Skeletal muscle cell (primary cell): ENCODE measurements at regions not wholly inside any gene's neighbourhood (a gene's known extent, or its start where the extent isn't known, plus 50 kb on each side); places are given as distances from the start of the nearest gene placed in this dataset.
A peak's percentile ranks its signal among the peaks of the same experiment; 100 is the strongest.

Experiments used
- DNase-seq: peaks from one replicate; pipeline ENCODE4 v3.0.0-alpha.2; 2010; ENCODE audit warnings: low read depth
- H3K4me3 ChIP-seq: 2 replicates; pipeline ENCODE4 v1.5.1; 2011; ENCODE audit warnings: low read depth, mild to moderate bottlenecking, control low read depth, low read length, moderate library complexity

DNA sequence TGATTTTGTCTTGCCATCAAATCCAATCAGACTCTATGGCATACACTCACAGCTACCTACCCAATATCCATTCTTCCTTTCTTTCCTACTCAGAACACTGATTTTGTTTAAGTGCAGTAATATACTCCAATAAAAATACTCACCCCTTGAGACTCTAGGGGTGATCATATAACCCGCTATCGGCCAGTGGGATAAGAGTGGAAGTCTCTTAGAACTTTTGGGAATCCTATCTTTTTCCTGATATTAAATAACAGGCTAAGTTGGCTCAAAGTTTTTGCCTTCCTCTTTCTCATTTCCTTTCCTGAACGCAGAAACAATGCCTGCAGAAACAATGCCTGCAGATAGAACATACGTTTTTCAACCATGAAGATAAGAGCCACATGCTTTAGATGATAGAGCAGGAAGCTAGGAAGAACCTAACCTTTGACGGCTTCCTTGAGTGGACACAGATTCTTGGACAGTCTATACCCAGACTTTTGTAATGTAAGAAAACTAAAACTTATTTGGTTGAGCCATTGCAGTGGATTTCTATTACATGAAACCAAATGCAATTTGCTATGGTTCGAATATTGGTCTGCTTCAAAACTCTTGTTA, 373.8 kb downstream of the STIM2 start:
- no peak overlapping the region for H3K4me3 ChIP-seq
- no peak for DNase-seq

DNA sequence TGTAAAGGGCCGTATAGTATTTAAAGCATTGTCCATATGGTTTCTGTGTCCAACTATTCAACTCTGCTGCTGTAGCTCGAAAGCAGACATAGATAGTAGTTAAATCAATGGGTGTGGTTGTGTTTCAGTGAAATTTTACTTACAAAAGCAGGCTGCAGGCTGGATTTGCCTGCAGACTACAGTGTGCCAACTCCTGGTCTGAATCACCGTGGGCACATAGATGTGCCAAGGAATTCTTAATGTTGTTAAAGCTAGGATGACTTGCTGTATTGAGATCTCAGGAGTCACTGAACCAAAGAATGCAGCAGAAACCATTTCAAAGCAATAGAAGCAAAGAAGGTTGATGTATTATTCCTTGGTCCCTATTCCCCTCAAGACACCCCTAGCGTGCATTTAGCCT, 379.0 kb downstream of the STIM2 start:
- DNase-seq, result no peak
- H3K4me3 ChIP-seq, result no peak overlapping the region

DNA sequence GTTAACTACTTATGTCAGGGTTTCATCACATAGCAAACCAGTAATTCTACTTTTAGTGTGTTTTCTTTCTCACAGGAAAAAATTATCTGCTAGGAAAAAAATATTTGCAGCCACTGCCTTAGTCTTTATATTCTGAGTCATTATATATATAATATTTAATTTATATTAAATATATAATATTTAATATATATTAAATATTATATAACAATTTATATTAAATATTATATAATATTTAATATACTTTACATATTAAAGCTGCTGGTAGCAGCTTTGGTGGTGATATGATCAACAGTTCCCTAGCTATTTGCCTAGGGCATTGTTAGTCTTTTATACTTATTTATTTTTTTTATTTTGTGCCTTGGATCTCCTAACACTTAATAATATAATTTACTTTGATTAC, 381.6 kb downstream of the STIM2 start:
- no peak overlapping the region for H3K4me3 ChIP-seq
- no peak for DNase-seq

DNA sequence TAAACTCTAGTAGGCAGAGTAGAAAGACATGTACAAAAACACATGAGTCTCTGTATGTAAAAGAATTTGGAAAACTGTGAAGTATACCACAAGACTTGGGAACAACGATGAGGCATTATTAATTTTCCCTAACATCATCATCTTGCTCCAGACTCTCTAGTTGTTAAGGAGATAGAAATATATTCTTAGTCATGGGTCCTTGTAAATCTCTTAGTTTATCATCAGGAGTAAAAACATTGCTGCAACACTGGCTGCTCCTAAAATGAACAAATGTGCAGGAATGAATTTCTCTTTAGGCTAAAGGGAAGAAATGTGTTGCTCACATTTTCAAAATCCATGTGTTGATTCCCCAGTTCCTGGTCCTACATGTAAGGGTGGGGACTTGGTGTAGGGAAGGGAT, 384.6 kb downstream of the STIM2 start:
- H3K4me3 ChIP-seq, result no peak overlapping the region
- no peak for DNase-seq

DNA sequence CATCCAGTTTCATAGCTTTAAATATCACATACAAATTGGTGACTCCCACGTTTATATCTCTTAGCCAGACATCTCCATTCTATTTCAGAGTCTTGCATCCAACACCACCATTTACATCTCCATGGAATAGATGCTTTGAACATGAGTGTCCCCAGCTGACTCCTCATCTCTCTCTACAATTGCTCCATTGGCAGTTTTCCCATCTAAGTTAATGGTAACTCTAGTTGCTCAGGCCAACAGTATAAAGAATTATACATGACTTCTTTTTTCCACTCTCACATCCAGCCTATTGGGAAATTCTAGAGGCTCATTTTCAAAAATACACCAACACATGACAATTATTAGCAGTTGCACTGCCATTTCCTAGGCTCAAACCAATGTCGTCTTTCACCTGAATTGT, 388.2 kb downstream of the STIM2 start:
- peak; percentile 65 for DNase-seq

DNA sequence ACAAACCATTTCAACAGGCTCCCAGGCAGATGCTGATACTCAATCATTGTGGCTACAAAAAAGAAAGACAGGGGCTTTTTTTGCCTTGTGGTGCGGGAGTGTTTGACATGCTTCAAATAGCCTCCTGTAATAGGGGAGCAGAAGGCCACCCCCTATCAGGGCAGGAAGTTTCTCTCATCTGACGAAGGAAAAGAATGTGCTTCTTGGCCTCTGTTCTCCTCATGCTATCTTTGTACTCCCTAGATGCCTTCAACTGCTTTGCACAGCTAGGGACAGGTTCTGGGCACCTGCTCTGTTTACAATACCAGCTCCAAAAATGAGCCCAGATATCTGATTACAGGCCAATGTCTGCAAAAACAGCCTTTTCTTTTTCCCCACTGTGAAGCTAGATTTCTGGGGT, 391.1 kb downstream of the STIM2 start:
- no peak for DNase-seq
- H3K4me3 ChIP-seq, result no peak overlapping the region

More for the DNA sequence above, 388.2 kb downstream of the STIM2 start:
- no peak overlapping the region for H3K4me3 ChIP-seq

DNA sequence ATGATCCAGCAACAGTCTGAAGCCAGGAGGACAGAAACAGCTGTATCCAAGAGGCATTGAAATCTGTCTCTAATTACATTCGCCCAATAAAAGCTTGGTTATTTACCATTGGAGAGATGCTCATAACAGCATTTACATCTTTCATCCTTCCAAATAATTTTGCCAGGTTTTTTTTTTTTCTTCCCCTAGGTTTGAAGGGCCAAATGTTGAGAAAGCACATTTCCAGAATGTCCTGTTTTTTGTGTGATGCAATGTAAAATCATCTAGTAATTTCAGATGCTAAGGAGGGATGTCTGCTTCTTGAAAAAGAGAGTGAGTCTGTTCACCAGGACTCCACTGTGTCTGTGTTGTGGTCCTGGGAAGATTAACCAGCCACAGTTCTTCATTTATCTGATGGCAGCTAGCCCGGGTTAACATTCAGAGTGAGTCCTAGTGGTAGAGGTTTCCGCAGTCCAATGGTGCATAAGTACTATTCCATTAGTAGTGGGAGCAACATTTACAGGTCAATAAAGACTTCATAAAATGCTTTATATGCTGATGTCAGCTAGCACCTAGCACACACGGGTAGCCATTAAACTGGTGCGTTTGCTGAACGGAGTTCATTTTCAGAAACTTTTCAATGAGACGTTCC, 406.8 kb downstream of the STIM2 start:
- H3K4me3 ChIP-seq, result no peak overlapping the region
- DNase-seq, result no peak

DNA sequence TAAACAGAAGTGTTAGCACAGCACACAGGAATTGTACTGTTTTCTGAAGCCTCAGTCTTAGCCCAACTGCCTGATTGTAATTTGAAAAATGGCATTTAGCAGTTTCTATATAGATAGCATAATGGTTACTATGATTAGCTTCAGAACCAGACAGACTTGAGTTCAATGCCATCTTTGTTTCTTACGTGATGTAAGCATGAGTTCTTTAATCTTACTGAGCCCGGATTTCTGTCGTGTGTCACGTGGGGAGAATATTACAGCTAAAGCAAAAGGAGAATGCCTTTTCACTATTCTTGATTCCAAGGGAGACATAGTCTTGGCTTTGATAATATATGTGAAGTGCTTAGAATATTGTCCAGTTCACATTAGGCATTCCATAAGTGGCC, 407.3 kb downstream of the STIM2 start:
- H3K4me3 ChIP-seq, result no peak overlapping the region
- no peak for DNase-seq

DNA sequence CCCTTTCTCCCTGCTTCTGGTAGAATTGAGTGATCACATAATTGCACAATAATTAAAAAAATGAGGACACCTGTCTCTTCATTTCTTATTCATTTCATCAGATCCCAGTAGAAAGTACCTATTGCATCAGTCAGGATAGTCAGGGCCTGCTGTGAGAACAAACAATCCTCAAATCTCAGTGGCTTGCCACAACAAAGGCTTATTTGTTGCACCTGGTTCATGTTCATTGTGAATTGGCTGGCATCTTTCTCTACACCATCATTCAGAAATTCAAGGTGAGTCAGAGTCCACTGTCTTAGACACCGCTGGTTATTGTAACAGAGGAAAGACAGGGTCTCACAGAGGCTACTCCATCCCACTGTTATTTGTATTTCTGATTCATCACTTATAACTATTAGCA, 409.8 kb downstream of the STIM2 start:
- H3K4me3 ChIP-seq, result no peak overlapping the region
- no peak for DNase-seq

DNA sequence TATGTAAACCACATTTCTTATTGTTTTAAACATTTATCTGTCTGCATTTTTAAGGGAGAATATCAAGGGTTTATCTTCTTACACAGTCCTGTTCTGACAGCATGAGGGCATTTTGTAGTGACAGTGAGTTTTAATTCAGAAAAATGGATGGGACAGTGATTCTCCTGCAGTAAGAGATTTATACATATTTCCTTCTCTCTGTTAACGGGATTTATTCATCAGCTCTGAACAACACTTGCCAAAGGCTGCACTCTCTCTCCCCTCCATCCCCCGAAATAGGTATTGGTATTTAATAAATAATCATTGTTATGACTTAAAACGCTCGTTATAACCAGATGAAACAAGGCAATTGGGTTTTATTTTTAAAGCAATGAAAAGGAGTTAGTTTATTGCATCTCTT, 410.9 kb downstream of the STIM2 start:
- DNase-seq, result no peak
- no peak overlapping the region for H3K4me3 ChIP-seq

DNA sequence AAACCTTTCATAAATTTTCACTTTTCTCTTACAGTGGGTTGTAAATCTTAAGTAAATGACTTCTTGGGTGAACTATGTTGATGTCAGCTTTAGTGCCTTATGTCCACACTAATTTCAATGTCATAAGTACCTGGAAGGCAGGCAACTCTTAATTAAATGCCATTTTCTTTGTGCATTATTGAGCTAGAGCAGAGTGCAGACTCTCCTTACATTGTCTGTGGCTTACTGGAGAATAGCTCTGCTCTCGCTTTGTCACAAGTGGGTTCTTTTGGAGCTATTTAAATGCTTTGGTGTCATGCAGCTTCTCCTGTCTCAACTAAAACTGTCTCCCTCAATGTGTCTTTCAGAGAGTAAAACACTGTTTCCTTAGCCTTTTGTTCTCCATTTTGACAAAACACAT, 411.6 kb downstream of the STIM2 start:
- DNase-seq, result no peak

DNA sequence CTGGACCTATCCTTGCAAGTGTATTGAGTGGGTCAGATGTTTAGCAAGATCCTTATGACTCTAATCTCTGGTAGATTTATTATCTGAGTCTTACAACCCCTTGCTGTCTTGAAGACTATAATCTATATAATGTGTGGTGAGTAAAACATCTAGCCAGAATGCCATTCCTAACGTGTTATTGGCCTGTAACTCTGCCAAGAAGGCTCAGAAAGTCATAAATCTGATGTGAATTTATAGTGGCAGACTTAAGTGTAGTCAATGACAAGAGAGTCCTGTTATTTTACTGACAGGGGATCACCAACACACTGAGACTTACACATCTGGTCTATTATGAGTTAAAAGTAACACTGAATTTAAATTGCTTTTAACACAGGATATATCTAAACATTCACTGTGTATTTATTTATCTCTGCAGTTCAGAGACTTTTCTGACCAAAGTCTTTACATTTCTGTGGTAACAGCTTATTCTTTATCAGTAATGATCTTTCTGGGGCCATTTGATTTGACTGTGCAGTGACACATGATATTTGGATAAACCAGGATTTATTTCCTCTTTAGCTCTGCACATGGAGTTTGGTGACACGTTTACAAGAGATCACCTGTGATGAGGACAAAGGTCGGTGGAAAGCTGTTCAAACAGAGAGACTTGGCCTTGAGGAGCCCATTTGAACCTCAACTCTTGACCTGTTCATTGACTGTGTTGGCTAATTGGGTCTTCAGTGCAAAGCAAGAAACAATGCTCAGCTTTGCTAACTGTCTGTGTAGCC, 415.8 kb downstream of the STIM2 start:
- DNase-seq, result no peak

More for the DNA sequence above, 411.6 kb downstream of the STIM2 start:
- H3K4me3 ChIP-seq, result no peak overlapping the region

DNA sequence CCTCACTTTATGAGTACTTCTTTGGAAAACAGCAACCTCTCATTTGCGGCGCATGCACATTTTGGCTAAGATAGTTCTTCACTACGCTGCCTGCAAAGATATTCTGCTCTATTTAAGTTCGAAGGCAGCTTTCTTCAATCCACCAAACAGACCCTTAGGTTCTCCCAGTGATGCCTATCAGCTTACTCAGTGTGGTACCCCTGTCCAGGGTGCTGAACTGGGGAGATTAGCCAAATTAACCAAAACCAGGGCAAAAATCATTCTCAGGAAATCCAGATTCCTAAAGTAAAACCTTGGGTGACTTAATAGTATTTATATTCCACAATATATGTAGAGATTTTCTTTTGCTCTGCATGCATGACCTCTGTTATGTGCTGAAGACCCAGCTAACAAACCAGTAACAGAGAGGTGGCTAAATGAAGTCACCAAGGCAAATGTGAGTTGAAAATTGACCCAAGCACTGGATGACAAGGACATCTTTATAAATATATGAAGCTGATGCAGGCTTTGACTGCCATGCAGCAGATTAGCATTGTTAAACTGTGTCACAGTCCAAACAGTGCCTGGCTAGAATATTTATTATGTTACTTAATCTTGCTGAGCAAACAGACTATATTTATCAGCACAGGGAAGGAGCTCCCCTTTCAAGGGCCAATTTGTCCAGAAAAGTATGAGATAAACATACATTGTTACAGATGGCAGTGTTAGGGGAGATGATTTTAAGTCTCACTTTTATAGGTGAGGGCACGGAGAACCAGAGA, 418.2 kb downstream of the STIM2 start:
- no peak for DNase-seq

More for the DNA sequence above, 415.8 kb downstream of the STIM2 start:
- H3K4me3 ChIP-seq, result no peak overlapping the region

DNA sequence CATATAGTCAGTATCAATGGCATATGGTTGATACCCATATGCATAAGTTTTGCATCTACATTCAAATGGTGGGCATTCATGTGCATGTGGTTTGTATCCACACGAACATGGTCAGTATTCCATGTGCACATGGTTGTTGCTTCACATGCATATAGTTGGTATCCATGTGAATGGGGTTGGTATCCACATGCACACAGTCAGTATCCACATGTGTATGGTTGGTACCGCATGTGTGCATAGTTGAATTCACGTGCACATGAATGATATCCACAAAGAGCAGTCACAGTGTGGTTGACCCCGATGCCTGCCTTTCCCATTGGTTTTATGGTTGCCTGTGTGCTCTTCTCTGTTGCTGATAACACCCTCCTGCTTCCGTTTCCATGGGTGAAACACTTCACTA, 427.9 kb downstream of the STIM2 start:
- no peak for DNase-seq
- no peak overlapping the region for H3K4me3 ChIP-seq

More for the DNA sequence above, 418.2 kb downstream of the STIM2 start:
- no peak overlapping the region for H3K4me3 ChIP-seq

DNA sequence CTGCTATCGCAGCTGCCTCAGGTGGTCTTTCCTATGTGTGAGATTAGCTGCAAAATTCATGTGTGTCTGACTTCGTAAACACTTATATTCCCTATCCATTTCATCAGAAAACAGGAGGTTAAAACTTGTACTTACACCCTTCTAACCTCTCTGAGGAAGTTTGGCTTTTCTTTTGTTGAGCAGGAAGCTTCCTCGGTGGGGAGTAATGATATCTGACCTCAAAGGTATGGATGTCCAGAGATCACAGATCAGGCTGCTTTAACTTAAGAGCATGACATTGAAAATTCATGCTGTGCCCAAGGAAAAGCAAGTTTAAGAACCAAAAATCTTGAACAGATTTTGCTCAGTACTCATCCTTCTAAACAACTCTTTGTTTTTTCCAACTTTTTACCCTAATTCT, 429.1 kb downstream of the STIM2 start:
- no peak overlapping the region for H3K4me3 ChIP-seq
- no peak for DNase-seq

DNA sequence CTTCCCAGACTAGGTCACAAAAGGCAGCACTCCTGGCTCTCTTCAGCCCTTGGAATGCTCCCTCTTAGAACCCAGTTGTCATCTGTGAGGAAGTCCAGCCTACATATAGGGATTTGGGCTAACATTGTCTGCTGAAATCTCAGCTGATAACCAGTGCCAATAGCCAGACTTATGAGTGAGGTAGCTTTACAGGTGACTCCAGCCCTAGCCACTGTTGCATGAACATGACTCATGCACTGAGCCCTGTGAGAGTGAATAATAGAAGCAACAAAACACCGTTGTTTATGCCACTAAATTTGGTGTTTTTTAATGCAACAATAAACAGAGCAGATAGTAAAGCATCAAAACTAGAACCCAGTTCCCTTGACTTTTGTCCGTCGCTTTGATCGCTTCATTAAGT, 433.2 kb downstream of the STIM2 start:
- no peak overlapping the region for H3K4me3 ChIP-seq
- DNase-seq, result no peak

DNA sequence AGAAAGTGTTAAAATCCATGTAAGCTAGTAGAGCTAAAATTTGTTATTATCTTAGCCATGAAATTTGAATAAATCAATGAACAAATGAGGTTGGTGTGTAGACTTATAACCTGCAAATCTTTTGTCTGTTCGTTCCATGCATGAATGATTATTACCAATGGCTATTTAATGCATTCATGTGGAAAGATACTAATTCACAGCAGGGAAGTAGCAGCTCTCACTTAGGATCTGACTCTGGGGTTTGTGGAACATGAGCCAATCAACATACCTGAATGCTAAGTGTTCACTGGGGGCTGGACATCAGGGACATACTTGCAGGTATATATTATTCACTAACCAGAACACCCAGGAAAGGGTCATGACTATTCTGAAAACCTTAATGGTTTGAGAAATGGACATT, 444.1 kb downstream of the STIM2 start:
- H3K4me3 ChIP-seq, result no peak overlapping the region
- no peak for DNase-seq

DNA sequence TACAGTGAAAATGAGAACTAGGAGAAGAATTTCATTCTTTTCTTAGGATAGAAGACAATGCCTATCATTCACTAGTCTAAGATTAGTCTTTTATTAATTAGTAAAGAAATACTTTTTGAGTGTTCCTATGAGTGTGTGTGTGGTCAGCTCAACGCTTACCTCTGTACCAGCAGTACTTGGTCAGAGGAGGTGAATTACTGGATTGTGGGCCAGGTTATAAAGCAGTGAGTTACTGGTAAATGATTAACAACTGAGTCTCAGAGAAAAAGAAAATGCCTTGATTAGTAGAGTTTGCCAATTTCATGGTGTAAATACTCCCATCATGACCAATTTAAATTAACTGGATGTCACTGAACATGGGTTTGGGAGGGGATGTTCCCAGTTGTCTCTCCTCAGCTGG, 444.6 kb downstream of the STIM2 start:
- DNase-seq, result no peak
- H3K4me3 ChIP-seq, result no peak overlapping the region

DNA sequence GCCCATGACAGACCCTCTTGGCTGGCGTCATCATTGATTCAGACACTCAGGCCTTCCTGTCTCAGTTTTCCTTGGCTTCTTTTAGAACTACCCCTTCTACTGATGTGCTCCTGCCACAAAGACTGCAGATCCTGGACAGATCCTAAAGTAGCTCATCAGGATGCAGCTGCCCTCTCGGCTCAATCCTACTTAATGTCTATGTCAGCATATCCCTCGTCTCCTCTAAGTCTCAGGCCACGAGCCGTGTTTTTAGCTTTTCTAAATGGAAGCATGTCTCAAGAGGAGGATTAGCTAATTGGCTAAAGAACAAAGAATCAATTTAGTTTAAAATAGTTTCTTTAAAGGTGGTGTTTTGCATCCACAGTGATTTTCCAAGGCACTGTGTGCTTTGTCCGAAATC, 447.7 kb downstream of the STIM2 start:
- no peak for DNase-seq
- no peak overlapping the region for H3K4me3 ChIP-seq

DNA sequence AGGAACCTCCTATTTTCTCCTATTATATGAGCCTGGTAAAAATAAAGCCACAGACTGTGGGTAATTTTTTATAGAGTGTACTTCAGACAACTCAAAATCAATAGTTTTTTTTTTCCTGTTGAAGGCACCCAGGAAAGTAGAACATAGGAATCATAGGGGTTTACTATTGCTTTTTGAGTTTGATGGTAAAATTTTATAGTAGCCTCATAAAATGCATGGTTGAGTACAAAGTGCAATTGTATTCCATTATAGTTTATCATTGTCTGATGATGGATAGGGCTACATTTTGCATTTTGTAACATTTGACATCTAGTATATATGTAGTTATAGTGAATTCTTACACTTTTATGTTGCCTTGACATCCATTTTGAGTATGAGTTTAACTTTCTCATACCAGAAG, 455.0 kb downstream of the STIM2 start:
- no peak overlapping the region for H3K4me3 ChIP-seq
- no peak for DNase-seq
